NCI-H2171 treated with DMSO at 0.1 percent for 48 hours (cell line): ENCODE measurements at regions not wholly inside any gene's neighbourhood (a gene's known extent, or its start where the extent isn't known, plus 50 kb on each side); places are given as distances from the start of the nearest gene placed in this dataset.

Experiments used
- DNase-seq: peaks from one replicate; lab custom pipeline; 2025; lab: John Stamatoyannopoulos, UW

DNA sequence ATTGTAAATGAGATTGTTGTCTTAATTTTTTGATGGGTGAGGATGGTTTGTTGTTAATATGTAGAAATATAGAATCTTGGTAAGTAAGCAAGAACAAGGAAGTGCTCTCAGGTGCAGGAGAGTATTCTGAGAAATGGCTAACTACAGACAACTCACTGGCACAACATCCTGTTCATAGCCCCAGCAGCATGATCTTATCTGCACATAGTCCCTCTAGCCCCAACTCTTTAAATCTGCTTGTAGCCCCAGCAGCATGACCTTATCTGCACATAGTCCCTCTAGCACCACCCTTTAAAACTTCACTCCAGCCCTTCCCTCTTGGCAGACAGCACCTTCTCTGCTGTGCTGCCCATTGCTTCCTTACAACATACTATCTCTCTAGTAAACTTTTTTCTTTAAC lies 1957.1 kb upstream of the ADGRL3 start:
- DNase-seq, result no peak

DNA sequence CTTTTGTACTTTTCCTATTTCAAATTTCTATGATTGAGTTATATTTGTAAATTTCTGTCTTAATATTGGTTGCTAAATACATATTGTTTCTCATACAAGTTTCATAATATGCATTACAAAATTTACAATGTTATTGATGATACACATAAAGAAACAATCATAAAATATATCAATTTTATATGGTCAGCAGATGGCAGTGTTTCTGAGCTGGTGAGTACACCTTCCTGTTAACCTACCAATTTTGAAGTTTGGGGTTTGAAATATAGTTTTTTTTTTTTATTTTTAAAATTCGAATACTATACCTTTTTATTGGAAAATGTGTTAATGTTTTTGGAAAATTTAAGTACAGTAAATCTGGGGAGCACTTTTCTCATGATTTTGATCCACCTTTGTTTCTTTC lies 1953.1 kb upstream of the ADGRL3 start:
- no peak for DNase-seq

- no peak for DNase-seq
Observed at GRCh38 chr4:59248313-59248712, 1951.8 kb upstream of the ADGRL3 start.

GRCh38 chr4:59249110-59249509 lies 1951.0 kb upstream of the ADGRL3 start:
- DNase-seq, result no peak

GRCh38 chr4:59258002-59258401 lies 1942.1 kb upstream of the ADGRL3 start:
- no peak for DNase-seq

GRCh38 chr4:59307609-59308008 lies 1892.5 kb upstream of the ADGRL3 start:
- DNase-seq, result no peak

DNA sequence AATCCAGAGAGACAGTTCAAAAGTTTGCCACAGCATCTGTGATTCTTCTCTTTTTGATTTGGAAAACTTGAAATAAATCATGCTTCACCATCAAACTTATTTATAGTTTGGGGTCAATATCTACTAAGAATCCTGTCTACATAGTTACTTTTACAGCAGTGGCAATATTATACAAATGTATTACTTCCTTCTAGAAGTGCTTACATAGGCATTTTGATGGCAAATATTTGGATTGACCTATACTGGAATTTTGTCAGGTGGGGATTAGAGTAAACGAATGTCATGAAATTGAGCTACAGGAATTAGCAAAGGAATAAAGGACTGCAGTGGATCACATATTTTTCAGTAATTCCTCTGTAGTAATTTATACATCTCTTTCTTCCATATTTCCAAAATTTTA lies 1885.5 kb upstream of the ADGRL3 start:
- DNase-seq, result no peak

- DNase-seq, result no peak
Observed at GRCh38 chr4:59339631-59340030, 1860.5 kb upstream of the ADGRL3 start.

GRCh38 chr4:59341506-59341905 lies 1858.6 kb upstream of the ADGRL3 start:
- DNase-seq, result no peak

- no peak for DNase-seq
Observed at GRCh38 chr4:59348949-59349348, 1851.2 kb upstream of the ADGRL3 start.

DNA sequence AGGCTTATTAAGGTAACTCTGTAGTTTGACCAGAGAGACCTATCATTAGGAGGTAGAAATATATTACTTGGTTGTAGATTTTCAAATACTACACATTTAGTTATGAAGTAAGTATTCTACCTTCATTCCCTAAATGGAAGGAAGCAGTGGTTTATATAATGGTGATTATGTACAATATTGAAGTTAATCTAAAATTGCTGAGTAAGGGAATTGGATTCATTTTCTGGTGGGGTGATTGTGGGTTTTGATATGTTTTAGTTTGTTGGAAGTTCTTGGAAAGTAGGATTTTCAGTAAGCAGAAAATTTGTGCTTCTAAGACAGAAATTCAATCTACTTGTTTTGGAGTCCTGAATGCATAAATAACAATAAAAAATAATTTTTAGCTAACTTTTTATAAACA lies 1830.9 kb upstream of the ADGRL3 start:
- DNase-seq, result no peak

GRCh38 chr4:59374416-59374815 lies 1825.7 kb upstream of the ADGRL3 start:
- DNase-seq, result no peak

- no peak for DNase-seq
Observed at GRCh38 chr4:59380841-59381366, 1819.2 kb upstream of the ADGRL3 start.

DNA sequence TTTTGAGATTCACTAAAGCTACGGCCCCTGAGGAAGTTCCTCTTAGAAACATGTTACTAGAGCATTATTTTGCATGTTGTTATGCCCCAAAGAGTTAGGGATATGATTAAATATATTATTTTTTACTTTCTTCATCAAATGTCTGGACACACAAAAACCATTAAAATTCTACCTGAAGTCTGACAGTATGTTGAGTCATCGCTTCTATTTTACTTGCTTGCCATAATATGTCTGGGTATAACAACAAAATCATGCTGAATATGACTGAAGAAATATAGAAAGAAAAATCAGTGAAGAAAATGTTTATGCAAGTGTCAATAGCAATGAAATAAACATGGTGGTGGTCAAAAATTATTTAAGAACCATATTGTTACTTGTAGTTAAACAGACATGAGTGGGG lies 1818.5 kb upstream of the ADGRL3 start:
- DNase-seq, result no peak

- no peak for DNase-seq
Observed at GRCh38 chr4:59387759-59388758, 1812.1 kb upstream of the ADGRL3 start.

GRCh38 chr4:59393780-59394179 lies 1806.3 kb upstream of the ADGRL3 start:
- no peak for DNase-seq

GRCh38 chr4:59400334-59400733 lies 1799.8 kb upstream of the ADGRL3 start:
- no peak for DNase-seq

GRCh38 chr4:59409647-59410046 lies 1790.5 kb upstream of the ADGRL3 start:
- no peak for DNase-seq

- DNase-seq, result no peak
Observed at GRCh38 chr4:59412739-59413138, 1787.4 kb upstream of the ADGRL3 start.

DNA sequence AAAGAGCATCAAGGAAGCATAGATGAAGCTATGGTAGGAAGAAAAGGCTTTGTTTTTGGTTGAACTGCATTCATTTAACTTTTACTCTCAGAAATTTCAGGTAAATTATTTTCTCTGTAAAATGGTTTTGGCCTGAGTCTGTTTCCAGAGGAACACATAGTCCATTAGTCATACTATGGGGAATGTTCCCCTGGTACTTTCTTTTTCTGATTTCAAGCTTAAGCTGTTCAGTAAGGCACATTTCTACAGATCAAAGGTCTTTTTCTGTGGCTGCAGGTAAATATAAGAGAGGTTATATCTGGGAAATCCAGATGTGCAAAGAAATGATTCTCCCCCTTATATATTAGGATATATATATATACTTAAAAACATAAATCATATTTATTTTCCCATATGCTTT lies 1744.4 kb upstream of the ADGRL3 start:
- DNase-seq, result no peak

- DNase-seq, result no peak
Observed at GRCh38 chr4:59457576-59457975, 1742.5 kb upstream of the ADGRL3 start.

- no peak for DNase-seq
Observed at GRCh38 chr4:59484944-59485343, 1715.2 kb upstream of the ADGRL3 start.

DNA sequence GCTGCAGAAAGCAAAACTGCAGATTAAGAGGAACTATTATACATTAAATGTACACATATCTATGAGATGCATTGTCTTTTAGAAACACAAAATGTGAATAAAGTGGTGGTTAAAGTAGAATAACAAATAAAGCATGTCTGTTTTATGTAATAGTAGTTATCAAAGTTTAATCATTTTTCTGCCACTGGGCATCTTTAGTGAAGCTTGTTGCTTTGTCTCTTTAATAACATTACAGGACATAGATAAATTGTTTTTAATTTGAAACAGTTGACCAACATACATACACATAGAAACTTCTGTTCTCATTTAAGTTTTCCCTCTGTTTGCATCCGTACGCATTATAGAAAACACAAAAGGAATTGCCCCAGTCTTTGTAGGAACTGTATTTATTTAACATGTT lies 1700.0 kb upstream of the ADGRL3 start:
- DNase-seq, result no peak

DNA sequence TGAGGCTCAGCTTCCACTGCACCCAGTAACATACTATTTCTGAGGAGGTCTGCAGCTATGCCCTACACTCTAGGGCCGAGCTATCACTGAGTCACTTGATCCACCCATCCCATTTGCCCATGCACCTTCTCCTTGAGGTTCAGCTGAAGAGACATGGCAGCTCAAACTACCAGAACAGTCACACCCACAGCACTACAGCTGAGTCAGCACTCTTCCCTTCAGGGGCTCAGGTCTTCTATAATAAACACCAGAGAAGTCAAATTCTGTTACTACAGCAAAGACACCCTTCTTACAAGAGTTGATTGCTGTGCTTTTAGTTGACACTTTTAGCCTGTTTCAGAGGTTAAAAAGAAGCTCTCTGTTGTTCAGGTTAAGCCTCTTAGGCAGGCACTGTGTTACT lies 1696.4 kb upstream of the ADGRL3 start:
- DNase-seq, result no peak
